HCT116 (cell line): ENCODE measurements at regions not wholly inside any gene's neighbourhood (a gene's known extent, or its start where the extent isn't known, plus 50 kb on each side); places are given as distances from the start of the nearest gene placed in this dataset.

Source experiments
- ATAC-seq: fragments of 200-7000 bp; cut with Tn5 transposase; 2 replicates; pipeline ENCODE4 v1.9.1; 2020; ENCODE audit warnings: mild to moderate bottlenecking, moderate library complexity
- BruUV-seq: library from RNA; stranded (reverse); fragments of 400-500 nt; replicated peaks from 2 replicates; lab custom pipeline; 2021; lab: Mats Ljungman, UMichigan
- CTCF ChIA-PET: fragments of 300-600 bp; sonication (Branson Sonifier 250); formaldehyde crosslinking; loops from one replicate; lab custom pipeline; 2021; ENCODE audit warnings: antibody characterized with exemption; lab: Charles Lee
- POLR2A ChIA-PET: fragments of 300-600, 350-600 bp; sonication (Branson Sonifier 250); formaldehyde crosslinking; loops from one replicate; lab custom pipeline; 2021; ENCODE audit warnings: antibody characterized with exemption; lab: Charles Lee
- RAD21 ChIA-PET, 2 experiments: fragments of 300-600 bp; sonication (Branson Sonifier 250); formaldehyde crosslinking; loops; one replicate each; lab custom pipeline; 2023; ENCODE audit warnings: low total read pairs in 2 of 2; ENCODE audit not compliant: uncharacterized antibody in 2 of 2, unreplicated experiment in 2 of 2, low non-redundant PET in 1 of 2; lab: Charles Lee
- DNase-seq: peaks from one replicate; pipeline ENCODE4 v3.0.0-alpha.2; 2010; ENCODE audit warnings: low read depth, low spot score
- H2AFZ ChIP-seq: fragments of 200-600 bp; shearing (Covaris generic), sonication (generic); 2 replicates; pipeline ENCODE4 v1.6.1; 2017; ENCODE audit warnings: low read depth, mixed run types, mixed read lengths, antibody characterized with exemption, low read length; ENCODE audit not compliant: poor library complexity, severe bottlenecking
- H3K27ac ChIP-seq: 2 replicates; pipeline ENCODE4 v1.5.1; 2012; ENCODE audit warnings: low read depth, low read length
- H3K27me3 ChIP-seq: fragments of 200-600 bp; sonication (generic); 2 replicates; pipeline ENCODE4 v1.6.1; 2016; ENCODE audit warnings: mixed run types, low read length, mixed read lengths; ENCODE audit not compliant: insufficient read depth
- H3K36me3 ChIP-seq, 2 experiments: fragments of 200-500 bp in 1 of 2; fragments of 200-600 bp in 1 of 2; sonication (Bioruptor generic) in 1 of 2; sonication (generic) in 1 of 2; 2 replicates each; pipeline versions ENCODE4 v1.5.1 to v1.6.1; 2014 to 2016; ENCODE audit warnings: low read length in 2 of 2, inconsistent platforms in 1 of 2, mixed read lengths in 1 of 2, mixed run types in 1 of 2; ENCODE audit not compliant: insufficient read depth in 2 of 2, control insufficient read depth in 1 of 2
- H3K4me1 ChIP-seq, 2 experiments: fragments of 200-600 bp in 1 of 2; sonication (generic) in 1 of 2; 2 replicates each; pipeline versions ENCODE4 v1.5.1 to v1.6.1; 2012 to 2017; ENCODE audit warnings: low read length in 2 of 2, inconsistent platforms in 1 of 2, mild to moderate bottlenecking in 1 of 2, mixed read lengths in 1 of 2, mixed run types in 1 of 2, moderate library complexity in 1 of 2; ENCODE audit not compliant: insufficient read depth in 2 of 2, control insufficient read depth in 1 of 2
- H3K4me2 ChIP-seq: fragments of 200-600 bp; sonication (generic); 2 replicates; pipeline ENCODE4 v1.6.1; 2017; ENCODE audit warnings: mixed run types, low read length, mixed read lengths
- H3K4me3 ChIP-seq, 2 experiments: fragments of 200-600 bp in 1 of 2; sonication (generic) in 1 of 2; replicated peaks in 1 of 2; 2 replicates each; pipeline ENCODE4 v1.5.1; 2011 to 2016; ENCODE audit warnings: low read length in 2 of 2, control low read depth in 1 of 2, low read depth in 1 of 2, mild to moderate bottlenecking in 1 of 2, mixed read lengths in 1 of 2, mixed run types in 1 of 2
- H3K79me2 ChIP-seq: fragments of 200-600 bp; sonication (generic); 2 replicates; pipeline ENCODE4 v1.6.1; 2017; ENCODE audit warnings: mild to moderate bottlenecking, mixed run types, low read length, moderate library complexity, mixed read lengths; ENCODE audit not compliant: insufficient read depth
- H3K9ac ChIP-seq: fragments of 200-600 bp; sonication (generic); 2 replicates; pipeline ENCODE4 v1.6.1; 2016; ENCODE audit warnings: low read length, mixed read lengths
- H3K9me2 ChIP-seq: fragments of 200-600 bp; sonication (generic), shearing (Covaris generic); 2 replicates; pipeline ENCODE4 v1.6.1; 2017; ENCODE audit warnings: mixed run types, mild to moderate bottlenecking, moderate library complexity; ENCODE audit not compliant: insufficient read depth
- H3K9me3 ChIP-seq, 2 experiments: fragments of 200-500 bp in 1 of 2; fragments of 200-600 bp in 1 of 2; sonication (Bioruptor generic) in 1 of 2; sonication (generic) in 1 of 2; 2 replicates each; pipeline ENCODE4 v1.6.1; 2014 to 2017; ENCODE audit warnings: low read length in 2 of 2, mixed read lengths in 2 of 2, inconsistent platforms in 1 of 2, low read depth in 1 of 2, mild to moderate bottlenecking in 1 of 2, mixed run types in 1 of 2, moderate library complexity in 1 of 2; ENCODE audit not compliant: control insufficient read depth in 1 of 2, insufficient read depth in 1 of 2
- H4K20me1 ChIP-seq: fragments of 200-600 bp; sonication (generic), shearing (Covaris generic); 2 replicates; pipeline ENCODE4 v1.6.1; 2017; ENCODE audit warnings: mixed run types, mild to moderate bottlenecking, moderate library complexity; ENCODE audit not compliant: insufficient read depth
- CBX3 ChIP-seq: IDR thresholded peaks from 2 replicates; pipeline ENCODE4 v1.6.1; 2012; ENCODE audit warnings: low read depth
- CEBPB ChIP-seq: IDR thresholded peaks from 2 replicates; pipeline ENCODE4 v1.6.1; 2012; ENCODE audit warnings: low read depth
- EGR1 ChIP-seq: IDR thresholded peaks from 2 replicates; pipeline ENCODE4 v1.6.1; 2012; ENCODE audit warnings: low read depth
- EZH2 ChIP-seq: fragments of 200-600 bp; sonication (generic); IDR thresholded peaks from 2 replicates; pipeline ENCODE4 v1.6.1; 2017; ENCODE audit warnings: antibody characterized with exemption, mixed run types
- FOSL1 ChIP-seq: IDR thresholded peaks from 2 replicates; pipeline ENCODE4 v1.6.1; 2012; ENCODE audit warnings: low read depth
- MAX ChIP-seq: IDR thresholded peaks from 2 replicates; pipeline ENCODE4 v1.6.1; 2012
- POLR2A ChIP-seq: IDR thresholded peaks from 2 replicates; pipeline ENCODE4 v1.7.0; 2011; ENCODE audit warnings: borderline replicate concordance; ENCODE audit not compliant: insufficient read depth, insufficient read length; ENCODE audit errors: extremely low read depth
- POLR2AphosphoS5 ChIP-seq: IDR thresholded peaks from 2 replicates; pipeline ENCODE4 v1.6.1; 2011; ENCODE audit warnings: mild to moderate bottlenecking, low read depth, low read length, moderate library complexity
- RAD21 ChIP-seq: IDR thresholded peaks from 2 replicates; pipeline ENCODE4 v1.6.1; 2012; ENCODE audit warnings: low read depth, mild to moderate bottlenecking
- SIN3A ChIP-seq: IDR thresholded peaks from 2 replicates; pipeline ENCODE4 v1.6.1; 2012; ENCODE audit warnings: low read depth
- SP1 ChIP-seq: IDR thresholded peaks from 2 replicates; pipeline ENCODE4 v1.6.1; 2012; ENCODE audit warnings: low read depth
- YY1 ChIP-seq: IDR thresholded peaks from 2 replicates; pipeline ENCODE4 v1.6.1; 2011; ENCODE audit warnings: low read length, low read depth, moderate library complexity, mild to moderate bottlenecking; ENCODE audit not compliant: insufficient replicate concordance; ENCODE audit errors: extremely low read depth
- ZBTB33 ChIP-seq: IDR thresholded peaks from 2 replicates; pipeline ENCODE4 v1.6.1; 2011; ENCODE audit warnings: mild to moderate bottlenecking, low read length, moderate library complexity; ENCODE audit not compliant: insufficient replicate concordance; ENCODE audit errors: extremely low read depth
- ZFX ChIP-seq: fragments of 450-650 bp; IDR thresholded peaks from 2 replicates; pipeline ENCODE4 v1.6.1; 2017
- intact Hi-C: fragments of 100-400 bp; cut with micrococcal nuclease; formaldehyde crosslinking; loops from 2 replicates; pipeline ENCODE4 v1.10.0; 2022

- no TSS peak for BruUV-seq
These were observed 196.6 kb upstream of the FLRT2 start for GRCh38 chr14:85333313-85333712.

More at GRCh38 chr14:85333313-85333712, 196.6 kb upstream of the FLRT2 start:
- H3K27ac ChIP-seq, result no peak overlapping the region
- no peaks in the 10 kb centered on the region for H4K20me1 ChIP-seq
- H3K36me3 ChIP-seq, result no peaks in the 10 kb centered on the region
- peaks cover 6 to 19% of the 10 kb centered on the region in 2 experiments; a peak in 2 of 4 replicates for H3K9me3 ChIP-seq
- no peak overlapping the region for H3K9ac ChIP-seq
- H3K79me2 ChIP-seq, result no peaks in the 10 kb centered on the region
- intact Hi-C loops, result no loop called here
- CTCF ChIA-PET, result no interaction called here
- no peak for DNase-seq
- POLR2A ChIA-PET, result no interaction called here
- H3K9me2 ChIP-seq, result no peaks in the 10 kb centered on the region
- H3K4me2 ChIP-seq, result no peak overlapping the region
- H2AFZ ChIP-seq, result no peak overlapping the region
- RAD21 ChIA-PET, result no interaction called here
- no peaks in the 10 kb centered on the region for H3K27me3 ChIP-seq
- H3K4me3 ChIP-seq, result no peak overlapping the region
- ATAC-seq, result no peak
- TF ChIP-seq ZBTB33 (no peak), RAD21 (no peak), EGR1 (no peak), CBX3 (no peak), MAX (no peak), SIN3A (no peak), CEBPB (no peak), FOSL1 (no peak), SP1 (no peak), POLR2AphosphoS5 (no peak), ZFX (no peak), YY1 (no peak), EZH2 (no peak), POLR2A (no peak)
- H3K4me1 ChIP-seq, result no peaks in the 10 kb centered on the region
